ENCODE measurements at regions not wholly inside any gene's neighbourhood (a gene's known extent, or its start where the extent isn't known, plus 50 kb on each side); places are given as distances from the start of the nearest gene placed in this dataset.
A peak's percentile ranks its signal among the peaks of the same experiment; 100 is the strongest.

DNA sequence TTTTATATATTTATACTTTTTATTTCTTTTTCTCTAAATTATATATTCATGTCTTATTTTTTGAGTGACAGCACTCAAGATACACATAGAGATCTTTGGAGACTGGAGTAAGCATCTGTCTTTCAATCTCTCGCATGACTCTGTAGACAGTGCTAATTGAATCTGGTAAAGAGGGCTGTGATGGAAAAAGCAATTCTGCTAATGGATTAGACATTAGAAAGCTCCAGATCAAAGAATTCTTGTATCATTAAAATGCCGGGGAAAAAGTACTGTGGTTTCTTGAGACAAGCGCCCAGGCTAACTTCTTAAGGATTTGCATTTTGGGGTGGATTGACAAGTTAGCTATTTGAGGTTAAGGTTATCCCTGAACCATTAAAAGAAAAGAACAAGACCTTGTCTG, 383.1 kb upstream of the TNP1 start:
- peak in 1 of 6 donors; percentile 34 for DNase-seq (ENCODE audit: low read depth in 4 of 6, low spot score in 6 of 6)
- H3K4me1 ChIP-seq (ENCODE audit: control insufficient read depth, insufficient read depth, low read length), result peaks cover 7% of the 10 kb centered on the region
- H3K36me3 ChIP-seq (ENCODE audit: control insufficient read depth, insufficient read depth, low read length), result no peaks in the 10 kb centered on the region
- WGBS (ENCODE audit: insufficient coverage), result 80% methylated on average over 2 of the region's 3 CpGs
- no peak overlapping the region for H3K27ac ChIP-seq (ENCODE audit: low read depth, low read length)
- H3K9me3 ChIP-seq (ENCODE audit: control insufficient read depth, insufficient read depth, low read length), result no peaks in the 10 kb centered on the region
- H3K4me3 ChIP-seq (ENCODE audit: low read depth, low read length), result no peak overlapping the region
- H3K27me3 ChIP-seq (ENCODE audit: control insufficient read depth, insufficient read depth, low read length), result no peaks in the 10 kb centered on the region

- DNase-seq (ENCODE audit: low read depth in 4 of 6, low spot score in 6 of 6), result no peak
- 82% methylated on average over 2 of the region's 3 CpGs for WGBS (ENCODE audit: insufficient coverage)
- Histone ChIP-seq H3K27me3 (ENCODE audit: control insufficient read depth, insufficient read depth, low read length) (no peaks in the 10 kb centered on the region), H3K27ac (ENCODE audit: low read depth, low read length) (no peak overlapping the region), H3K36me3 (ENCODE audit: control insufficient read depth, insufficient read depth, low read length) (no peaks in the 10 kb centered on the region), H3K9me3 (ENCODE audit: control insufficient read depth, insufficient read depth, low read length) (no peaks in the 10 kb centered on the region), H3K4me3 (ENCODE audit: low read depth, low read length) (no peak overlapping the region), H3K4me1 (ENCODE audit: control insufficient read depth, insufficient read depth, low read length) (no peaks in the 10 kb centered on the region)
Observed at GRCh38 chr2:217231724-217232123, 371.9 kb upstream of the TNP1 start.

DNA sequence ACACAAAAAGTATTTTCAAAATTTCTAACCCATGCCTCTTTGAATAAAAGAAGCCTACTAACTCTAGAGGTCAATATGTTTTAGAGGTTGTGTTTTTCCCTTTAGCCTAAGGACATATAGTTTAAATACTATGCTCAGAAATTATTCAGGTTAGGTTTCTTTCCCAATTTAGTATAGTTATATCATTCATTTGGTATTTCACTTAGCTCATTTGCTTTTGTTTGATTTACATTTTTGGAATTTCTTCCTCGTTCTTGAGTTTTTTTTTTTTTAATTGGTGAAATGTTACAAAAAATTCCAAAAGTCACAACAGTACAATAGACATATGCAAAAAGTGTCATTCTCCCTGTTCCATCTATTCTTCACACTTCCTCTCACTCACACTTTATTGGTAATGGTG, 371.3 kb upstream of the TNP1 start:
- no peak overlapping the region for H3K27ac ChIP-seq (ENCODE audit: low read depth, low read length)
- no peaks in the 10 kb centered on the region for H3K27me3 ChIP-seq (ENCODE audit: control insufficient read depth, insufficient read depth, low read length)
- H3K9me3 ChIP-seq (ENCODE audit: control insufficient read depth, insufficient read depth, low read length), result no peaks in the 10 kb centered on the region
- DNase-seq (ENCODE audit: low read depth in 4 of 6, low spot score in 6 of 6), result no peak
- H3K4me3 ChIP-seq (ENCODE audit: low read depth, low read length), result no peak overlapping the region
- H3K4me1 ChIP-seq (ENCODE audit: control insufficient read depth, insufficient read depth, low read length), result no peaks in the 10 kb centered on the region
- WGBS (ENCODE audit: insufficient coverage), result no CpG with 5 or more reads among the region's 1 CpG
- H3K36me3 ChIP-seq (ENCODE audit: control insufficient read depth, insufficient read depth, low read length), result no peaks in the 10 kb centered on the region

DNA sequence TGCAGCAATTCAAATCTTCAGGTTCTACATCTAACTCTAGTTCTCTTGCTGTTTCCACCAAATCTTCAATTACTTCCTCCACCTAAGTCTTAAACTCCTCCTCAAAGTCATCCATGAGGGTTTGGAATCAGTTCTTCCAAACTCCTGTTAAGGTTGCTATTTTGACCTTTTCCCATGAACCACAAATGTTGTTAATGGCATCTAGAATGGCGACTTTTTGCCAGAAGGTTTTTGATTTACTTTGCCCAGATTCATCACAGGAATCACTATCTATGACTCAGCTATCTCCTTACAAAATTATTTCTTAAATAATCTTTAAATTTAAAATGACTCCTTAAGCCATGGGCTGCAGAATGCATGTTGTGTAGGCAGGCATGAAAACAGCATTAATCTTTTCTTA, 368.9 kb upstream of the TNP1 start:
- WGBS (ENCODE audit: insufficient coverage), result no CpG with 5 or more reads among the region's 1 CpG
- Histone ChIP-seq H3K4me1 (ENCODE audit: control insufficient read depth, insufficient read depth, low read length) (no peaks in the 10 kb centered on the region), H3K4me3 (ENCODE audit: low read depth, low read length) (no peak overlapping the region), H3K27me3 (ENCODE audit: control insufficient read depth, insufficient read depth, low read length) (no peaks in the 10 kb centered on the region), H3K9me3 (ENCODE audit: control insufficient read depth, insufficient read depth, low read length) (no peaks in the 10 kb centered on the region), H3K36me3 (ENCODE audit: control insufficient read depth, insufficient read depth, low read length) (no peaks in the 10 kb centered on the region), H3K27ac (ENCODE audit: low read depth, low read length) (no peak overlapping the region)
- no peak for DNase-seq (ENCODE audit: low read depth in 4 of 6, low spot score in 6 of 6)

DNA sequence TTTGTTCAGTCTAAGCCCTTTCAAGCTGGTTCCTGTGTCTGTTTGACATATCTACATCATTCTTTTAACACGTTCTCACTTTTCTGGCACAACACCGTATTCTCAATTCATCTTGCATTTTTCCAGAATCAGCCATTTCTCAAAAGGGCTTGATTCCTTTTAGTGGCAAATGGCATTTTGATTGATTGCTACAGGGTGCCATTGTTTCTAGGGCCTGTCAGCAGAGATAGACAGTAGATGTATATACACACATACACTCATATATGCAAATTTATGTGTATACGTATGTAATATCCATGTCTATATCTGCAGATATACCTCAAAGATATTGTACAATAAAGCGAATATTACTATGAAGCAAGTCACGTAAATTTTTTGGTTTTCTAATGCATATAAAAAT, 367.9 kb upstream of the TNP1 start:
- no peak overlapping the region for H3K4me3 ChIP-seq (ENCODE audit: low read depth, low read length)
- no peaks in the 10 kb centered on the region for H3K4me1 ChIP-seq (ENCODE audit: control insufficient read depth, insufficient read depth, low read length)
- H3K9me3 ChIP-seq (ENCODE audit: control insufficient read depth, insufficient read depth, low read length), result no peaks in the 10 kb centered on the region
- 53% methylated on average over 2 of the region's 5 CpGs for WGBS (ENCODE audit: insufficient coverage)
- DNase-seq (ENCODE audit: low read depth in 4 of 6, low spot score in 6 of 6), result no peak
- no peaks in the 10 kb centered on the region for H3K27me3 ChIP-seq (ENCODE audit: control insufficient read depth, insufficient read depth, low read length)
- H3K36me3 ChIP-seq (ENCODE audit: control insufficient read depth, insufficient read depth, low read length), result no peaks in the 10 kb centered on the region
- no peak overlapping the region for H3K27ac ChIP-seq (ENCODE audit: low read depth, low read length)

- 94% methylated on average over 1 of the region's 1 CpG for WGBS (ENCODE audit: insufficient coverage)
- no peaks in the 10 kb centered on the region for H3K4me1 ChIP-seq (ENCODE audit: control insufficient read depth, insufficient read depth, low read length)
Observed at GRCh38 chr2:217225596-217225995, 365.7 kb upstream of the TNP1 start.

DNA sequence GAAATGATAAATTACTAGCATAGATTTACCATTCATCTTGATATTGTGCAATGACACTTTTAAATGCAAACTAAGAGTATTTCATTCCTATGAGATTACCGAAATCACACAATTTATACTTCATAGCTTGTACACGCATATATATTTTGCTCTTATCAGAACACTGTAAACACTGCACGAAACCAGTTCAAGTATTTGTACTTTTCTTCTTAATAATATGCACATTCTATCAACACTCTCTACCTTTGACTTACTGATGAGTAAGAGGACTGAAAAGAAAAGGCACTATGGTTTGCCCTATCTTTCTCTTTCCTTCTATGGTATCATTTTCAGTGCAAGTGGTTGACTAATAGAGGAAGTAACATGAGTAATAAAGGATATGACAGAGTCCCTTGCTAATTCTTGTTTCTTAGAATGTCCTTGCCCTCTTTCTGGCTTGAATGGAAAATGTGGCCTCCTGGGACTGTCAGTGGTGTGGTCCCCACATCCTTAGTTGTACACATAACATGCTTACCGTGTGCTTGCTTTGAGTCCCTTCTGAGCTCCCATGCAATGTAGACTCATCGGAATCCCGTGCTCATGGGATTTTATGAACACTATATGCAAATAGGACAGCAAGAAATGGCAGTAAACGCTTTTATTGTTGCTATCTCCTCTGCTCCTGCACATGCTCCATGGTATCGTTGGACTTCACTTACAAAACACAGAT, 363.5 kb upstream of the TNP1 start:
- H3K4me1 ChIP-seq (ENCODE audit: control insufficient read depth, insufficient read depth, low read length), result no peaks in the 10 kb centered on the region
- H3K27me3 ChIP-seq (ENCODE audit: control insufficient read depth, insufficient read depth, low read length), result no peaks in the 10 kb centered on the region
- no peaks in the 10 kb centered on the region for H3K36me3 ChIP-seq (ENCODE audit: control insufficient read depth, insufficient read depth, low read length)
- WGBS (ENCODE audit: insufficient coverage), result 97% methylated on average over 4 of the region's 8 CpGs
- no peak overlapping the region for H3K4me3 ChIP-seq (ENCODE audit: low read depth, low read length)
- no peaks in the 10 kb centered on the region for H3K9me3 ChIP-seq (ENCODE audit: control insufficient read depth, insufficient read depth, low read length)
- no peak for DNase-seq (ENCODE audit: low read depth in 4 of 6, low spot score in 6 of 6)
- H3K27ac ChIP-seq (ENCODE audit: low read depth, low read length), result no peak overlapping the region

More at GRCh38 chr2:217225596-217225995, 365.7 kb upstream of the TNP1 start:
- no peaks in the 10 kb centered on the region for H3K9me3 ChIP-seq (ENCODE audit: control insufficient read depth, insufficient read depth, low read length)
- H3K36me3 ChIP-seq (ENCODE audit: control insufficient read depth, insufficient read depth, low read length), result no peaks in the 10 kb centered on the region
- no peak for DNase-seq (ENCODE audit: low read depth in 4 of 6, low spot score in 6 of 6)
- no peaks in the 10 kb centered on the region for H3K27me3 ChIP-seq (ENCODE audit: control insufficient read depth, insufficient read depth, low read length)
- H3K27ac ChIP-seq (ENCODE audit: low read depth, low read length), result no peak overlapping the region
- H3K4me3 ChIP-seq (ENCODE audit: low read depth, low read length), result no peak overlapping the region

DNA sequence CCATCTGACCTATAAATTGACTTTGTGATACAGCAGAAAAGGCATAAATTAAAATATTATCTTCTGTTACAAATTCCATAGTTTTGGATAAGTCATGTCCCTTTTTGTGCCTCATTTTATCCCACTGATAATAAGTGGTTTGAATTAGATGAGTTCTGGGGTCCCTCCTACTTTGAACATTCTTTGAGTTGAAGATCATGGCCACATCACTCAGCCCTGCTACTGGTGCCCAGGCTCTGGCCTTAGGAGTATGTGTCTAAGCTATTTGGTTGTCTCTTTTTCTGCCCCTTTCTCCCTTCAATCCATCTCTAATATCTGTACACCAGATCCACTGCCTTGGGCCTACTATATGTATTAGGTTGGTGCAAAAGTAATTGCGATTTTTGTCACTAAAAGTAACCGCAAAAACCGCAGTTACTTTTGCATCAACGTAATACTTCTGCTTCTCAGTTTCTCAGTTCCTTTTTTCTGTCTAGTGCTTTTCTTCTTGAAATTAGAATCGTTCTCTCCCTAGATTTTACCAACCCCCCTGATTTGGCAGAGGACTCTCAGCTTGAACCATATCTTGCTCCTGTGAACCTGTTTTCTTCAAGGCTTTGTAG, 362.5 kb upstream of the TNP1 start:
- H3K36me3 ChIP-seq (ENCODE audit: control insufficient read depth, insufficient read depth, low read length), result no peaks in the 10 kb centered on the region
- no peak overlapping the region for H3K4me3 ChIP-seq (ENCODE audit: low read depth, low read length)
- no peak overlapping the region for H3K27ac ChIP-seq (ENCODE audit: low read depth, low read length)
- DNase-seq (ENCODE audit: low read depth in 4 of 6, low spot score in 6 of 6), result no peak
- no peaks in the 10 kb centered on the region for H3K9me3 ChIP-seq (ENCODE audit: control insufficient read depth, insufficient read depth, low read length)
- H3K27me3 ChIP-seq (ENCODE audit: control insufficient read depth, insufficient read depth, low read length), result no peaks in the 10 kb centered on the region
- WGBS (ENCODE audit: insufficient coverage), result 89% methylated on average over 3 of the region's 5 CpGs
- no peaks in the 10 kb centered on the region for H3K4me1 ChIP-seq (ENCODE audit: control insufficient read depth, insufficient read depth, low read length)

DNA sequence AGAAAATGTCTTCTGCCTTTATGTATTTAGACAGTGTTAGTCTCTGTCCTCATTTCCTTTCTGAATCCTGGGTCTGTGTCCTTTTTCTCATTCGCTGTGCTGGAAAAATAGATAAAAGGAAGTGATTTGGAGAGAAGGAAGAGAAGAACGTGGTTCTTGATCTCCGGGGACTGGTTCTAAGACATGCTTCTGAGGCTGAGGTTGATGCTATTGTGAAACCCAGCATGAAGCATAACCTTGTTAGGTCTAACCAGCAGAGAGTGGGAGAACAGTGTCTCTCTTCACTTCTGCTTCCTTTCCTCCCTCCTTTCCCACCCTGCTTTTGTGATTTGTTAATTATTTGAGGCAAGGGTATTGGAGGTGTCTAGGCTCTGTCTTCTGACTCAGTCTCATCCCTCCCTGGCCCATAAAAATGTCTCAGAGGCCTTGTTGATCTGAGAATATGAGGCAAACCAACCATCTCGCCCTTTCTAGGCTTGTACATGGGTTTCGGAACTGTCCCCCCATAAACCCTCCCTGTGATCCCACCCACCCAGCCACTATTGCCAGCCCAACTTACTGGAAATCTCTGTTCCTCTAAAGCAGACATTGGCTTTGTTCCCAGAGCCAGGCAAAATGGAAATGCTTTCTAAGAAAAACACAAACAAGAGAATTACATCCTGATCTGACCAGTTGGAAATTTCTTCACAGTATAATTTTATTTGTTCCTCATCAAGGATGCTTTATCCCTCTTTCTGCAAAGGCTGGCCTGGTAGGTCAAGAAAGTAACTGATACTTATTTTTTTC, 360.6 kb upstream of the TNP1 start:
- H3K9me3 ChIP-seq (ENCODE audit: control insufficient read depth, insufficient read depth, low read length), result no peaks in the 10 kb centered on the region
- peak in 3 of 6 donors; percentile 8 to 68 (median 54) for DNase-seq (ENCODE audit: low read depth in 4 of 6, low spot score in 6 of 6)
- H3K4me3 ChIP-seq (ENCODE audit: low read depth, low read length), result no peak overlapping the region
- no peaks in the 10 kb centered on the region for H3K27me3 ChIP-seq (ENCODE audit: control insufficient read depth, insufficient read depth, low read length)
- H3K36me3 ChIP-seq (ENCODE audit: control insufficient read depth, insufficient read depth, low read length), result no peaks in the 10 kb centered on the region
- H3K4me1 ChIP-seq (ENCODE audit: control insufficient read depth, insufficient read depth, low read length), result no peaks in the 10 kb centered on the region
- 95% methylated on average over 2 of the region's 5 CpGs for WGBS (ENCODE audit: insufficient coverage)
- H3K27ac ChIP-seq (ENCODE audit: low read depth, low read length), result no peak overlapping the region

DNA sequence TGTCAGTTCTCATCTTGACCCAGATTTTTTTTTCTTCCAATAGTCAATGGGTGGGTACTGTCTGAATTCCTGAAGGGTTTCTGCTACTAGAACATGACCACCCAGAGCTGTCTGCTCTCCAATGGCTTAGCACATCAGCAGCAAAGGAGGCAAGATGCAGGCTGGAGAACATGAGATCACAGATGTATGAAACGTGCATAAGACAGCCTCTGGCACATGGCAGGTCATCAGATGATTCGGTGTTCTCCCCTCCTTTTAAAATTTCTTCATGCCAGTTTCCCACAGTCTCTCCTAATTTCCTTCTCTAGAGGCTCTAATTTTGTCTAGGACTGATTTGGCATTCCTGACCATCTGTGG, 359.3 kb upstream of the TNP1 start:
- Histone ChIP-seq H3K4me1 (ENCODE audit: control insufficient read depth, insufficient read depth, low read length) (no peaks in the 10 kb centered on the region), H3K27me3 (ENCODE audit: control insufficient read depth, insufficient read depth, low read length) (no peaks in the 10 kb centered on the region), H3K4me3 (ENCODE audit: low read depth, low read length) (no peak overlapping the region), H3K36me3 (ENCODE audit: control insufficient read depth, insufficient read depth, low read length) (no peaks in the 10 kb centered on the region), H3K27ac (ENCODE audit: low read depth, low read length) (no peak overlapping the region), H3K9me3 (ENCODE audit: control insufficient read depth, insufficient read depth, low read length) (no peaks in the 10 kb centered on the region)
- WGBS (ENCODE audit: insufficient coverage), result 96% methylated on average over 2 of the region's 2 CpGs
- DNase-seq (ENCODE audit: low read depth in 4 of 6, low spot score in 6 of 6), result no peak

All from spinal cord (tissue), 9 donors.